ENCODE measurements at regions not wholly inside any gene's neighbourhood (a gene's known extent, or its start where the extent isn't known, plus 50 kb on each side); places are given as distances from the start of the nearest gene placed in this dataset.

DNA sequence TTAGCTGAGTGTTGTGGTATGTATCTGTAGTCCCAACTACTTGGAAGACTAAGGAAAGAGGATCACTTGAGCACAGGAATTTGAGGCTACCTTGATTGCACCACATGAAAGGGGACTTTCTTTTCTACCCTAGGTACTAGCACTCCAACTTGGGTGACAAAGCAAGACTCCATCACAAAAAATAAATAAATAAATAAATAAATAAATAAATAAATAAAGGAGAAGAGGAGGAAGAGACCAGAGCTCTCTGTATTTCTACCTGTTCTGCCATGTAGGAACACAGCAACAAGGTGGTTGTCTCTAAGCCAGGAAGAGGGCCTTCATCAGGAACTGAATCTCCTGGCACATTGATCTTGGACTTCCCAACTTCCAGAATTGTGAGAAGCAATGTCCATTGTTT is 118.6 kb downstream of the HMHB1 start:
- Histone ChIP-seq H4K20me1 (ENCODE audit: insufficient read depth) (no peaks in the 10 kb centered on the region), H3K4me2 (ENCODE audit: low read length) (no peak overlapping the region), H3K9me2 (ENCODE audit: insufficient read depth, low read length) (no peaks in the 10 kb centered on the region), H3F3A (ENCODE audit: insufficient read depth, low read length, poor library complexity, severe bottlenecking) (no peaks in the 10 kb centered on the region), H3K27me3 (ENCODE audit: insufficient read depth, low read depth, low read length) (no peaks in the 10 kb centered on the region), H3K4me3 (ENCODE audit: low read length) (no peak overlapping the region), H3K9ac (ENCODE audit: low read length) (no peak overlapping the region), H3K27ac (ENCODE audit: low read length) (no peak overlapping the region), H3K36me3 (ENCODE audit: insufficient read depth, low read length) (no peaks in the 10 kb centered on the region), H3K79me2 (replicated peaks; ENCODE audit: insufficient read depth, low read length) (no peaks in the 10 kb centered on the region), H3K9me3 (ENCODE audit: low read length) (no peaks in the 10 kb centered on the region), H2AFZ (ENCODE audit: low read depth, low read length) (no peak overlapping the region)
- TF ChIP-seq, protein P1, sequence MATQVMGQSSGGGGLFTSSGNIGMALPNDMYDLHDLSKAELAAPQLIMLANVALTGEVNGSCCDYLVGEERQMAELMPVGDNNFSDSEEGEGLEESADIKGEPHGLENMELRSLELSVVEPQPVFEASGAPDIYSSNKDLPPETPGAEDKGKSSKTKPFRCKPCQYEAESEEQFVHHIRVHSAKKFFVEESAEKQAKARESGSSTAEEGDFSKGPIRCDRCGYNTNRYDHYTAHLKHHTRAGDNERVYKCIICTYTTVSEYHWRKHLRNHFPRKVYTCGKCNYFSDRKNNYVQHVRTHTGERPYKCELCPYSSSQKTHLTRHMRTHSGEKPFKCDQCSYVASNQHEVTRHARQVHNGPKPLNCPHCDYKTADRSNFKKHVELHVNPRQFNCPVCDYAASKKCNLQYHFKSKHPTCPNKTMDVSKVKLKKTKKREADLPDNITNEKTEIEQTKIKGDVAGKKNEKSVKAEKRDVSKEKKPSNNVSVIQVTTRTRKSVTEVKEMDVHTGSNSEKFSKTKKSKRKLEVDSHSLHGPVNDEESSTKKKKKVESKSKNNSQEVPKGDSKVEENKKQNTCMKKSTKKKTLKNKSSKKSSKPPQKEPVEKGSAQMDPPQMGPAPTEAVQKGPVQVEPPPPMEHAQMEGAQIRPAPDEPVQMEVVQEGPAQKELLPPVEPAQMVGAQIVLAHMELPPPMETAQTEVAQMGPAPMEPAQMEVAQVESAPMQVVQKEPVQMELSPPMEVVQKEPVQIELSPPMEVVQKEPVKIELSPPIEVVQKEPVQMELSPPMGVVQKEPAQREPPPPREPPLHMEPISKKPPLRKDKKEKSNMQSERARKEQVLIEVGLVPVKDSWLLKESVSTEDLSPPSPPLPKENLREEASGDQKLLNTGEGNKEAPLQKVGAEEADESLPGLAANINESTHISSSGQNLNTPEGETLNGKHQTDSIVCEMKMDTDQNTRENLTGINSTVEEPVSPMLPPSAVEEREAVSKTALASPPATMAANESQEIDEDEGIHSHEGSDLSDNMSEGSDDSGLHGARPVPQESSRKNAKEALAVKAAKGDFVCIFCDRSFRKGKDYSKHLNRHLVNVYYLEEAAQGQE (IDR thresholded peaks at IDR 0.05; ENCODE audit: borderline replicate concordance), result no peak
- TF ChIP-seq EP300 (conservative IDR thresholded peaks at IDR 0.05; ENCODE audit: poor library complexity, severe bottlenecking) (no peak), EZH2 (IDR thresholded peaks at IDR 0.05; ENCODE audit: borderline replicate concordance, insufficient read depth, low read length, poor library complexity, severe bottlenecking) (no peak), RAD21 (conservative IDR thresholded peaks at IDR 0.05) (no peak), MXI1 (conservative IDR thresholded peaks at IDR 0.05; ENCODE audit: poor library complexity, severe bottlenecking) (no peak), POLR2AphosphoS5 (IDR thresholded peaks at IDR 0.05) (no peak), SMC3 (conservative IDR thresholded peaks at IDR 0.05; ENCODE audit: poor library complexity) (no peak), TAF1 (IDR thresholded peaks at IDR 0.05; ENCODE audit: low read depth) (no peak)
- TF ChIP-seq, protein P2, sequence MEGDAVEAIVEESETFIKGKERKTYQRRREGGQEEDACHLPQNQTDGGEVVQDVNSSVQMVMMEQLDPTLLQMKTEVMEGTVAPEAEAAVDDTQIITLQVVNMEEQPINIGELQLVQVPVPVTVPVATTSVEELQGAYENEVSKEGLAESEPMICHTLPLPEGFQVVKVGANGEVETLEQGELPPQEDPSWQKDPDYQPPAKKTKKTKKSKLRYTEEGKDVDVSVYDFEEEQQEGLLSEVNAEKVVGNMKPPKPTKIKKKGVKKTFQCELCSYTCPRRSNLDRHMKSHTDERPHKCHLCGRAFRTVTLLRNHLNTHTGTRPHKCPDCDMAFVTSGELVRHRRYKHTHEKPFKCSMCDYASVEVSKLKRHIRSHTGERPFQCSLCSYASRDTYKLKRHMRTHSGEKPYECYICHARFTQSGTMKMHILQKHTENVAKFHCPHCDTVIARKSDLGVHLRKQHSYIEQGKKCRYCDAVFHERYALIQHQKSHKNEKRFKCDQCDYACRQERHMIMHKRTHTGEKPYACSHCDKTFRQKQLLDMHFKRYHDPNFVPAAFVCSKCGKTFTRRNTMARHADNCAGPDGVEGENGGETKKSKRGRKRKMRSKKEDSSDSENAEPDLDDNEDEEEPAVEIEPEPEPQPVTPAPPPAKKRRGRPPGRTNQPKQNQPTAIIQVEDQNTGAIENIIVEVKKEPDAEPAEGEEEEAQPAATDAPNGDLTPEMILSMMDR (IDR thresholded peaks at IDR 0.05; ENCODE audit: poor library complexity, severe bottlenecking), result no peak

GRCh38 chr5:143931476-143931875 is 119.5 kb downstream of the HMHB1 start:
- Histone ChIP-seq H3K36me3 (ENCODE audit: insufficient read depth, low read length) (no peaks in the 10 kb centered on the region), H4K20me1 (ENCODE audit: insufficient read depth) (no peaks in the 10 kb centered on the region), H2AFZ (ENCODE audit: low read depth, low read length) (no peak overlapping the region), H3K4me3 (ENCODE audit: low read length) (no peak overlapping the region), H3K9ac (ENCODE audit: low read length) (no peak overlapping the region), H3K27me3 (ENCODE audit: insufficient read depth, low read depth, low read length) (no peaks in the 10 kb centered on the region), H3F3A (ENCODE audit: insufficient read depth, low read length, poor library complexity, severe bottlenecking) (no peaks in the 10 kb centered on the region), H3K9me2 (ENCODE audit: insufficient read depth, low read length) (no peaks in the 10 kb centered on the region), H3K9me3 (ENCODE audit: low read length) (no peaks in the 10 kb centered on the region), H3K4me2 (ENCODE audit: low read length) (no peak overlapping the region), H3K79me2 (replicated peaks; ENCODE audit: insufficient read depth, low read length) (no peaks in the 10 kb centered on the region), H3K27ac (ENCODE audit: low read length) (no peak overlapping the region)
- TF ChIP-seq POLR2AphosphoS5 (IDR thresholded peaks at IDR 0.05) (no peak), EP300 (conservative IDR thresholded peaks at IDR 0.05; ENCODE audit: poor library complexity, severe bottlenecking) (no peak), TAF1 (IDR thresholded peaks at IDR 0.05; ENCODE audit: low read depth) (no peak), SMC3 (conservative IDR thresholded peaks at IDR 0.05; ENCODE audit: poor library complexity) (no peak), RAD21 (conservative IDR thresholded peaks at IDR 0.05) (no peak), EZH2 (IDR thresholded peaks at IDR 0.05; ENCODE audit: borderline replicate concordance, insufficient read depth, low read length, poor library complexity, severe bottlenecking) (no peak), MXI1 (conservative IDR thresholded peaks at IDR 0.05; ENCODE audit: poor library complexity, severe bottlenecking) (no peak)
- TF ChIP-seq, protein P1 (IDR thresholded peaks at IDR 0.05; ENCODE audit: borderline replicate concordance), result no peak
- TF ChIP-seq, protein P2 (IDR thresholded peaks at IDR 0.05; ENCODE audit: poor library complexity, severe bottlenecking), result no peak

Data from neural cell (in vitro differentiated cells).